Neural progenitor cell (in vitro differentiated cells): ENCODE measurements at regions not wholly inside any gene's neighbourhood (a gene's known extent, or its start where the extent isn't known, plus 50 kb on each side); places are given as distances from the start of the nearest gene placed in this dataset.
"Not testable (repeated sequence)": the region's sequence is repeated elsewhere in the genome, so short reads cannot be mapped to it uniquely, and the experiment has no call there.

Experiments used
- DNase-seq: peaks from one replicate; pipeline ENCODE4 v3.0.0-alpha.2; 2016; ENCODE audit warnings: low spot score
- H2AFZ ChIP-seq: fragments of 200-600 bp; sonication (generic); replicated peaks from 2 replicates; pipeline ENCODE4 v1.6.1; 2016; ENCODE audit warnings: antibody characterized with exemption
- H3F3A ChIP-seq: fragments of 200-600 bp; sonication (generic); 2 replicates; pipeline ENCODE4 v1.6.1; 2016; ENCODE audit warnings: antibody characterized with exemption, low read depth
- H3K27ac ChIP-seq: fragments of 200-600 bp; sonication (generic); 2 replicates; pipeline ENCODE4 v1.5.1; 2016; ENCODE audit warnings: mild to moderate bottlenecking
- H3K27me3 ChIP-seq: fragments of 200-600 bp; sonication (generic); 2 replicates; pipeline ENCODE4 v1.6.1; 2016; ENCODE audit warnings: mild to moderate bottlenecking, moderate library complexity
- H3K36me3 ChIP-seq: fragments of 200-600 bp; sonication (generic); 2 replicates; pipeline ENCODE4 v1.5.1; 2016
- H3K4me1 ChIP-seq: fragments of 200-600 bp; sonication (generic); 2 replicates; pipeline ENCODE4 v1.6.1; 2016; ENCODE audit warnings: mixed run types
- H3K4me2 ChIP-seq: fragments of 200-600 bp; sonication (generic); 2 replicates; pipeline ENCODE4 v1.6.1; 2016
- H3K4me3 ChIP-seq: fragments of 200-600 bp; sonication (generic); 2 replicates; pipeline ENCODE4 v1.5.1; 2016
- H3K79me2 ChIP-seq: fragments of 200-600 bp; sonication (generic); 2 replicates; pipeline ENCODE4 v1.6.1; 2016; ENCODE audit warnings: low read depth
- H3K9ac ChIP-seq: fragments of 200-600 bp; sonication (generic); 2 replicates; pipeline ENCODE4 v1.6.1; 2016
- H3K9me3 ChIP-seq: fragments of 200-600 bp; sonication (generic); 2 replicates; pipeline ENCODE4 v1.5.1; 2016; ENCODE audit warnings: low read depth
- H4K20me1 ChIP-seq: fragments of 200-600 bp; sonication (generic); 2 replicates; pipeline ENCODE4 v1.6.1; 2016; ENCODE audit warnings: low read depth
- H3K27ac Mint-ChIP-seq: 3 replicates; pipeline ENCODE4 v1.8.0; 2021; ENCODE audit warnings: mixed read lengths
- H3K27me3 Mint-ChIP-seq: 2 replicates; pipeline ENCODE4 v1.8.0; 2022; ENCODE audit warnings: low read depth, mild to moderate bottlenecking, inconsistent platforms, moderate library complexity, mixed read lengths; ENCODE audit not compliant: insufficient read depth
- H3K36me3 Mint-ChIP-seq: 3 replicates; pipeline ENCODE4 v1.8.0; 2021; ENCODE audit warnings: mixed read lengths
- H3K4me1 Mint-ChIP-seq: 3 replicates; pipeline ENCODE4 v1.8.0; 2021; ENCODE audit warnings: mixed read lengths
- H3K4me3 Mint-ChIP-seq: 3 replicates; pipeline ENCODE4 v1.8.0; 2021; ENCODE audit warnings: mild to moderate bottlenecking, moderate library complexity, mixed read lengths
- H3K9me3 Mint-ChIP-seq: 3 replicates; pipeline ENCODE4 v1.8.0; 2020; ENCODE audit warnings: mixed read lengths
- EZH2 ChIP-seq: fragments of 200-600 bp; sonication (generic); IDR thresholded peaks from 2 replicates; pipeline ENCODE4 v1.6.1; 2017; ENCODE audit warnings: antibody characterized with exemption, mild to moderate bottlenecking, moderate library complexity
- EZH2phosphoT487 ChIP-seq: fragments of 200-600 bp; sonication (generic); IDR thresholded peaks from 2 replicates; pipeline ENCODE4 v1.6.1; 2017; ENCODE audit warnings: antibody characterized with exemption
- TF ChIP-seq, protein P1 (sequence below): fragments of 200-600 bp; sonication (generic); IDR thresholded peaks from 2 replicates; pipeline ENCODE4 v1.5.1; 2017; ENCODE audit warnings: antibody characterized with exemption, mild to moderate bottlenecking

DNA sequence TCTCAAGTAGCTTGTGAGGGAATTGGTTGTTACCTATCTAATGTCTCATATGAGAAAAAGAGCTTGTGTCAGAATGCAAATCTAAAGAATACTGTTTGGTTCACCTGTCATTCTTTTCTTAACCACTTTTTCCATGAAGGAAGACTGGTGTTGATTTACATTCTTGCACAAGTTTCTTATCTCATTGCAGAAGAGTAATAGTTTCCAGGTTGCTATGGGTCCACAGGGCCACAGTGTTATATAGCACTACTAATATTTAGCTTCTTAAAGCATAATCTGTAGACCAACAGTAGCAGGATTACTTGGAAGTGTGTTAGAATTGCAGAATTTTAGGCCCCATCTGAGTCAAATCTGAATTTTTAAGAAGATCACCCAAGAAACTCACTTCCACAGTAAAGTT, 697.5 kb downstream of the GBE1 start:
- Mint-ChIP-seq H3K27ac (no peak overlapping the region), H3K9me3 (peaks cover 23% of the 10 kb centered on the region), H3K36me3 (no peaks in the 10 kb centered on the region), H3K4me3 (no peak overlapping the region), H3K27me3 (peaks cover 2% of the 10 kb centered on the region), H3K4me1 (no peaks in the 10 kb centered on the region)
- Histone ChIP-seq H2AFZ (no peak overlapping the region), H3K4me2 (no peak overlapping the region), H3F3A (no peaks in the 10 kb centered on the region), H3K27me3 (no peaks in the 10 kb centered on the region), H3K9me3 (peaks cover 5% of the 10 kb centered on the region), H3K9ac (no peak overlapping the region), H3K4me3 (no peak overlapping the region), H3K4me1 (no peaks in the 10 kb centered on the region), H3K27ac (no peak overlapping the region), H3K79me2 (no peaks in the 10 kb centered on the region), H3K36me3 (peaks cover 4% of the 10 kb centered on the region), H4K20me1 (no peaks in the 10 kb centered on the region)
- TF ChIP-seq EZH2: no peak
- TF ChIP-seq EZH2phosphoT487: no peak
- TF ChIP-seq, protein P1, sequence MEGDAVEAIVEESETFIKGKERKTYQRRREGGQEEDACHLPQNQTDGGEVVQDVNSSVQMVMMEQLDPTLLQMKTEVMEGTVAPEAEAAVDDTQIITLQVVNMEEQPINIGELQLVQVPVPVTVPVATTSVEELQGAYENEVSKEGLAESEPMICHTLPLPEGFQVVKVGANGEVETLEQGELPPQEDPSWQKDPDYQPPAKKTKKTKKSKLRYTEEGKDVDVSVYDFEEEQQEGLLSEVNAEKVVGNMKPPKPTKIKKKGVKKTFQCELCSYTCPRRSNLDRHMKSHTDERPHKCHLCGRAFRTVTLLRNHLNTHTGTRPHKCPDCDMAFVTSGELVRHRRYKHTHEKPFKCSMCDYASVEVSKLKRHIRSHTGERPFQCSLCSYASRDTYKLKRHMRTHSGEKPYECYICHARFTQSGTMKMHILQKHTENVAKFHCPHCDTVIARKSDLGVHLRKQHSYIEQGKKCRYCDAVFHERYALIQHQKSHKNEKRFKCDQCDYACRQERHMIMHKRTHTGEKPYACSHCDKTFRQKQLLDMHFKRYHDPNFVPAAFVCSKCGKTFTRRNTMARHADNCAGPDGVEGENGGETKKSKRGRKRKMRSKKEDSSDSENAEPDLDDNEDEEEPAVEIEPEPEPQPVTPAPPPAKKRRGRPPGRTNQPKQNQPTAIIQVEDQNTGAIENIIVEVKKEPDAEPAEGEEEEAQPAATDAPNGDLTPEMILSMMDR: no peak
- DNase-seq: no peak

DNA sequence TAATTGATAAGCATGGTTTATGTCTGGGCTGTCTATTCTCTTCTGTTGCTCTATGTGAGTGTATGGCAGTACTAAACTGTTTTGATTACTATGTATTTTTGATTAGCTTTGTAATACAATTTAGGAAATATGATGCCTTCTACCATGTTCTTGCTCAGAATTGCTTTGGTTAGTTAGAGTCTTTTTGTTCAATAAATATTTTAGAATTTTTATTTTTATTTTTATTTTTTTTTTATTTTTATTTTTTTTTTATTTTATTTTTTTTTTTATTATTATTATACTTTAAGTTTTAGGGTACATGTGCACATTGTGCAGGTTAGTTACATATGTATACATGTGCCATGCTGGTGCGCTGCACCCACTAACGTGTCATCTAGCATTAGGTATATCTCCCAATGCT, 710.3 kb downstream of the GBE1 start:
- not testable (repeated sequence) for H3F3A ChIP-seq, H3K4me3 Mint-ChIP-seq, H3K9me3 ChIP-seq, H4K20me1 ChIP-seq, H3K4me1 Mint-ChIP-seq, H3K27me3 ChIP-seq, H3K4me3 ChIP-seq, H3K36me3 ChIP-seq, H3K27ac Mint-ChIP-seq, H3K4me2 ChIP-seq, H3K36me3 Mint-ChIP-seq, H3K79me2 ChIP-seq, H3K27me3 Mint-ChIP-seq, H3K27ac ChIP-seq, H3K4me1 ChIP-seq, H2AFZ ChIP-seq, H3K9me3 Mint-ChIP-seq, DNase-seq, H3K9ac ChIP-seq

DNA sequence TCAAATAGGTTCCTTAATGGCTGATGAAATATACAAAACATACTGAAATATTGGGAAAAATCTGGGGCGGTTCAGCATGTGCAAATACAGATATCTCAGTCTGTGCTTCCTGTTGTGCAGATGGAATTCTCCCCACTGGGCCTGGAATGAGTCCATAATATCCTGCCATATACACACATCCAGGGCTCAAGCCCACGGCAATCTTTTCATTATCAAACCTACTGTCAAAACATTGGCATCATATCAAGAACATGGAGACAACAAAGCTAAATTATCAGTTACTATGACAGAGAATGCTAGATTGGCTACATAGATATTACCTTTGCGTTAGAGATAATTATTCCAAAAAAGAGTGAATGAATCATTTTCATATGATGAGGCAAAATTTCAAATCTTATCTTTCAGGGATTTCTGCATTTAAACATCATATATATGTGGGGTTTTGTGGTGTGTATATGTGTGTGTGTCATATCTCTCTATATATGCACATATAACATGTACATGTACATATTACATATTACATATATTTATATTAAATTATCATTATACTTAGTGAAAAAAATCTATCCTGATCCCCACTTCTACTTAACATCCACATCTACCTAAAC, 713.3 kb downstream of the GBE1 start:
- no peak overlapping the region for H2AFZ ChIP-seq
- TF ChIP-seq, protein P1: no peak
- TF ChIP-seq EZH2phosphoT487 (no peak), EZH2 (no peak)
- no peak overlapping the region for H3K4me3 ChIP-seq
- no peaks in the 10 kb centered on the region for H3K27me3 ChIP-seq
- H3K4me1 ChIP-seq: no peaks in the 10 kb centered on the region
- no peak overlapping the region for H3K4me3 Mint-ChIP-seq
- no peaks in the 10 kb centered on the region for H3K36me3 ChIP-seq
- H3K27me3 Mint-ChIP-seq: no peaks in the 10 kb centered on the region
- no peaks in the 10 kb centered on the region for H3K36me3 Mint-ChIP-seq
- no peaks in the 10 kb centered on the region for H3K9me3 ChIP-seq
- no peak overlapping the region for H3K9ac ChIP-seq
- H3K27ac ChIP-seq: no peak overlapping the region
- no peak overlapping the region for H3K27ac Mint-ChIP-seq
- H3K4me1 Mint-ChIP-seq: no peaks in the 10 kb centered on the region
- DNase-seq: no peak
- no peaks in the 10 kb centered on the region for H3K79me2 ChIP-seq
- H4K20me1 ChIP-seq: no peaks in the 10 kb centered on the region
- no peaks in the 10 kb centered on the region for H3K9me3 Mint-ChIP-seq
- no peaks in the 10 kb centered on the region for H3F3A ChIP-seq
- H3K4me2 ChIP-seq: no peak overlapping the region

DNA sequence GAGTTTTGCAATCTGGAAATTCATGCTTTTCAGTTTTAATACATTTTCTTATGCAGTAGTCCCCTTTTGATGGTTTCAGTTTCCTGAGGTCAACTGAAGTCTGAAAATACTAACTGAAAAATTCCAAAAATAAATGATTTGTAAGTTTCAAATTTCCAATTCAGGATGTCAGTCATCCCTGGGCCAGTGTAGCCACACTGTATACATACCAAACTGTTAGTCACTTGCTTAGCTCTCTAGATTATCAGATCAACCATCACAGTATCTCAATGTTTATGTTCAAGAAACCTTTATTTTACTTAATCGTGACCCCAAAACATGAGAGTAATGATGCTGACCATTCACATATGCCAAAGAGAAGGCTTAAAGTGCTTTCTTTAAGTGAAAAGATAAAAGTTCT, 715.5 kb downstream of the GBE1 start:
- H3K27ac Mint-ChIP-seq: no peak overlapping the region
- H3K9ac ChIP-seq: no peak overlapping the region
- no peaks in the 10 kb centered on the region for H3K36me3 Mint-ChIP-seq
- H3K4me1 Mint-ChIP-seq: no peaks in the 10 kb centered on the region
- H2AFZ ChIP-seq: no peak overlapping the region
- H3K4me2 ChIP-seq: no peak overlapping the region
- H3K9me3 ChIP-seq: no peaks in the 10 kb centered on the region
- no peaks in the 10 kb centered on the region for H3K36me3 ChIP-seq
- no peak overlapping the region for H3K27ac ChIP-seq
- H3F3A ChIP-seq: no peaks in the 10 kb centered on the region
- H3K4me3 ChIP-seq: no peak overlapping the region
- H3K27me3 Mint-ChIP-seq: no peaks in the 10 kb centered on the region
- H3K27me3 ChIP-seq: no peaks in the 10 kb centered on the region
- no peak overlapping the region for H3K4me3 Mint-ChIP-seq
- no peaks in the 10 kb centered on the region for H3K9me3 Mint-ChIP-seq
- no peaks in the 10 kb centered on the region for H3K79me2 ChIP-seq
- H4K20me1 ChIP-seq: no peaks in the 10 kb centered on the region
- no peak for TF ChIP-seq EZH2phosphoT487
- no peak for TF ChIP-seq EZH2
- TF ChIP-seq, protein P1: no peak
- no peaks in the 10 kb centered on the region for H3K4me1 ChIP-seq
- DNase-seq: no peak
